ENCODE measurements at regions not wholly inside any gene's neighbourhood (a gene's known extent, or its start where the extent isn't known, plus 50 kb on each side); places are given as distances from the start of the nearest gene placed in this dataset.
"Not testable (repeated sequence)": the region's sequence is repeated elsewhere in the genome, so short reads cannot be mapped to it uniquely, and the experiment has no call there.

- Mint-ChIP-seq H3K9me3 (ENCODE audit: unreplicated experiment) (peaks cover 80% of the 10 kb centered on the region), H3K36me3 (ENCODE audit: unreplicated experiment) (peaks cover 51% of the 10 kb centered on the region), H3K27ac (ENCODE audit: unreplicated experiment) (no peak overlapping the region), H3K4me1 (ENCODE audit: low read depth, unreplicated experiment) (no peaks in the 10 kb centered on the region), H3K27me3 (ENCODE audit: unreplicated experiment) (peaks cover 37% of the 10 kb centered on the region), H3K4me3 (ENCODE audit: unreplicated experiment) (no peak overlapping the region)
- no peak for DNase-seq
- TF ChIP-seq CTCF (IDR thresholded peaks at IDR 0.05; ENCODE audit: partially characterized antibody, unreplicated experiment): no peak
These were observed 147.9 kb downstream of the OR4M2 start for GRCh38 chr15:22228101-22228762.

- Mint-ChIP-seq H3K36me3 (ENCODE audit: unreplicated experiment) (peaks cover 45% of the 10 kb centered on the region), H3K27ac (ENCODE audit: unreplicated experiment) (no peak overlapping the region), H3K9me3 (ENCODE audit: unreplicated experiment) (peaks cover 68% of the 10 kb centered on the region), H3K27me3 (ENCODE audit: unreplicated experiment) (peaks cover 29% of the 10 kb centered on the region), H3K4me3 (ENCODE audit: unreplicated experiment) (no peak overlapping the region), H3K4me1 (ENCODE audit: low read depth, unreplicated experiment) (no peaks in the 10 kb centered on the region)
- no peak for TF ChIP-seq CTCF (IDR thresholded peaks at IDR 0.05; ENCODE audit: partially characterized antibody, unreplicated experiment)
- no peak for DNase-seq
These were observed 149.9 kb downstream of the OR4M2 start for GRCh38 chr15:22229990-22230819.

- TF ChIP-seq CTCF (IDR thresholded peaks at IDR 0.05; ENCODE audit: partially characterized antibody, unreplicated experiment): no peak
These were observed 151.3 kb downstream of the OR4M2 start for GRCh38 chr15:22231603-22232002.

GRCh38 chr15:22232675-22233074 lies 152.3 kb downstream of the OR4M2 start:
- Mint-ChIP-seq H3K27ac (ENCODE audit: unreplicated experiment) (no peak overlapping the region), H3K27me3 (ENCODE audit: unreplicated experiment) (peaks cover 27% of the 10 kb centered on the region), H3K4me1 (ENCODE audit: low read depth, unreplicated experiment) (no peaks in the 10 kb centered on the region), H3K4me3 (ENCODE audit: unreplicated experiment) (no peak overlapping the region), H3K9me3 (ENCODE audit: unreplicated experiment) (peaks cover 64% of the 10 kb centered on the region), H3K36me3 (ENCODE audit: unreplicated experiment) (peaks cover 49% of the 10 kb centered on the region)
- TF ChIP-seq CTCF (IDR thresholded peaks at IDR 0.05; ENCODE audit: partially characterized antibody, unreplicated experiment): no peak
- DNase-seq: no peak

More at GRCh38 chr15:22231603-22232002, 151.3 kb downstream of the OR4M2 start:
- no peak for DNase-seq
- Mint-ChIP-seq H3K27me3 (ENCODE audit: unreplicated experiment) (peaks cover 22% of the 10 kb centered on the region), H3K27ac (ENCODE audit: unreplicated experiment) (no peak overlapping the region), H3K4me3 (ENCODE audit: unreplicated experiment) (no peak overlapping the region), H3K36me3 (ENCODE audit: unreplicated experiment) (peaks cover 43% of the 10 kb centered on the region), H3K9me3 (ENCODE audit: unreplicated experiment) (peaks cover 65% of the 10 kb centered on the region), H3K4me1 (ENCODE audit: low read depth, unreplicated experiment) (no peaks in the 10 kb centered on the region)

- Mint-ChIP-seq H3K36me3 (ENCODE audit: unreplicated experiment) (peaks cover 40% of the 10 kb centered on the region), H3K27me3 (ENCODE audit: unreplicated experiment) (peaks cover 35% of the 10 kb centered on the region), H3K9me3 (ENCODE audit: unreplicated experiment) (peaks cover 59% of the 10 kb centered on the region)
- DNase-seq; H3K27ac Mint-ChIP-seq (ENCODE audit: unreplicated experiment); H3K4me1 Mint-ChIP-seq (ENCODE audit: low read depth, unreplicated experiment); H3K4me3 Mint-ChIP-seq (ENCODE audit: unreplicated experiment): not testable (repeated sequence)
These were observed 155.1 kb downstream of the OR4M2 start for GRCh38 chr15:22235261-22235930.
